H1 (cell line): ENCODE measurements at regions not wholly inside any gene's neighbourhood (a gene's known extent, or its start where the extent isn't known, plus 50 kb on each side); places are given as distances from the start of the nearest gene placed in this dataset.

ENCODE experiments used
- CTCF ChIA-PET: fragments of 300-600 bp; sonication (Branson Sonifier 250); formaldehyde crosslinking; loops from one replicate; lab custom pipeline; 2021; ENCODE audit not compliant: partially characterized antibody; lab: Charles Lee
- POLR2A ChIA-PET: fragments of 300-600 bp; sonication (Branson Sonifier 250); formaldehyde crosslinking; loops from one replicate; lab custom pipeline; 2021; ENCODE audit warnings: inconsistent platforms; ENCODE audit not compliant: partially characterized antibody; lab: Charles Lee
- DNase-seq, 2 experiments: peaks; one replicate each; pipeline versions ENCODE4 v3.0.0 to v3.0.0-alpha.2; 2010 to 2022; ENCODE audit warnings: low spot score in 2 of 2, low read depth in 1 of 2, mixed read lengths in 1 of 2
- FAIRE-seq: peaks from 2 replicates; lab custom pipeline; 2011; peaks lifted over from hg19 to GRCh38; lab: Jason Lieb, UNC
- H2AFZ ChIP-seq: 2 replicates; pipeline ENCODE4 v1.8.1; 2012; ENCODE audit warnings: low read length, inconsistent platforms
- H2AK5ac ChIP-seq: 2 replicates; pipeline ENCODE4 v1.6.1; 2013; ENCODE audit warnings: low read depth, low read length
- H2BK120ac ChIP-seq: replicated peaks from 2 replicates; pipeline ENCODE3; 2013; ENCODE audit warnings: low read depth, low read length, inconsistent platforms
- H2BK12ac ChIP-seq: 2 replicates; pipeline ENCODE4 v1.6.1; 2013; ENCODE audit warnings: low read depth, low read length
- H2BK15ac ChIP-seq: 2 replicates; pipeline ENCODE4 v1.6.1; 2013; ENCODE audit warnings: low read length
- H2BK20ac ChIP-seq: 2 replicates; pipeline ENCODE4 v1.6.1; 2013; ENCODE audit warnings: low read length
- H2BK5ac ChIP-seq: 2 replicates; pipeline ENCODE4 v1.6.1; 2013; ENCODE audit warnings: low read depth, low read length
- H3K14ac ChIP-seq: 2 replicates; pipeline ENCODE4 v1.6.1; 2013; ENCODE audit warnings: inconsistent platforms; ENCODE audit not compliant: insufficient read length
- H3K18ac ChIP-seq: 2 replicates; pipeline ENCODE4 v1.6.1; 2013; ENCODE audit warnings: low read length; ENCODE audit errors: extremely low read depth
- H3K23ac ChIP-seq: 2 replicates; pipeline ENCODE4 v1.6.1; 2013; ENCODE audit warnings: inconsistent platforms; ENCODE audit not compliant: insufficient read length
- H3K23me2 ChIP-seq: 2 replicates; pipeline ENCODE4 v1.6.1; 2013; ENCODE audit warnings: low read depth, low read length
- H3K27ac ChIP-seq: 2 replicates; pipeline ENCODE4 v1.6.1; 2011; ENCODE audit warnings: low read depth, low read length, inconsistent platforms
- H3K27me3 ChIP-seq, 4 experiments: replicated peaks in 1 of 4; 1 replicate in 1 of 4; 2 replicates in 3 of 4; pipeline versions ENCODE4 v1.6.1 to v1.8.1; 2011 to 2013; ENCODE audit warnings: low read length in 3 of 4, mild to moderate bottlenecking in 3 of 4, inconsistent platforms in 2 of 4, mixed read lengths in 2 of 4, moderate library complexity in 1 of 4; ENCODE audit not compliant: control insufficient read depth in 3 of 4, insufficient read depth in 3 of 4; ENCODE audit errors: extremely low read depth in 1 of 4
- H3K36me3 ChIP-seq, 4 experiments: 2 replicates each; pipeline versions ENCODE4 v1.6.1 to v1.8.1; 2011 to 2013; ENCODE audit warnings: mild to moderate bottlenecking in 4 of 4, low read length in 3 of 4, moderate library complexity in 2 of 4, control low read depth in 1 of 4, inconsistent platforms in 1 of 4; ENCODE audit not compliant: insufficient read depth in 4 of 4, control insufficient read depth in 2 of 4
- H3K4ac ChIP-seq: replicated peaks from 2 replicates; pipeline ENCODE3; 2013; ENCODE audit warnings: low read length, low read depth, mixed read lengths, inconsistent platforms; ENCODE audit not compliant: insufficient read length
- H3K4me1 ChIP-seq, 4 experiments: replicated peaks in 1 of 4; 1 replicate in 1 of 4; 2 replicates in 3 of 4; pipeline versions ENCODE4 v1.6.1 to v1.8.1; 2011 to 2013; ENCODE audit warnings: low read length in 3 of 4, inconsistent platforms in 2 of 4, mixed read lengths in 1 of 4; ENCODE audit not compliant: insufficient read depth in 4 of 4, control insufficient read depth in 3 of 4
- H3K4me2 ChIP-seq, 2 experiments: 2 replicates each; pipeline versions ENCODE4 v1.6.1 to v1.8.1; 2011 to 2013; ENCODE audit warnings: low read depth in 2 of 2, low read length in 2 of 2, control low read depth in 1 of 2, inconsistent platforms in 1 of 2, mild to moderate bottlenecking in 1 of 2; ENCODE audit not compliant: insufficient read depth in 1 of 2
- H3K4me3 ChIP-seq, 4 experiments: fragments of 200-600, 300-600 bp in 1 of 4; sonication (generic), shearing (Covaris generic), sonication (Bioruptor Twin) in 1 of 4; 2 replicates each; pipeline versions ENCODE4 v1.5.1 to v1.8.1; 2011 to 2016; ENCODE audit warnings: low read length in 4 of 4, low read depth in 3 of 4, control low read depth in 2 of 4, inconsistent platforms in 2 of 4, mild to moderate bottlenecking in 2 of 4, mixed read lengths in 1 of 4, moderate library complexity in 1 of 4; ENCODE audit not compliant: insufficient read depth in 2 of 4; ENCODE audit errors: extremely low read depth in 1 of 4
- H3K56ac ChIP-seq: replicated peaks from 2 replicates; pipeline ENCODE3; 2013; ENCODE audit warnings: low read depth, mild to moderate bottlenecking, mixed read lengths, low read length, inconsistent platforms; ENCODE audit not compliant: insufficient read length
- H3K79me1 ChIP-seq: 2 replicates; pipeline ENCODE4 v1.6.1; 2013; ENCODE audit warnings: low read depth, low read length, control low read depth
- H3K79me2 ChIP-seq, 2 experiments: 2 replicates each; pipeline versions ENCODE4 v1.6.1 to v1.8.1; 2012 to 2013; ENCODE audit warnings: low read length in 2 of 2, mild to moderate bottlenecking in 2 of 2, inconsistent platforms in 1 of 2; ENCODE audit not compliant: insufficient read depth in 2 of 2, control insufficient read depth in 1 of 2
- H3K9ac ChIP-seq, 4 experiments: replicated peaks in 1 of 4; 1 replicate in 1 of 4; 2 replicates in 3 of 4; pipeline versions ENCODE4 v1.6.1 to v1.8.1; 2011 to 2013; ENCODE audit warnings: low read depth in 3 of 4, low read length in 3 of 4, control low read depth in 2 of 4, mild to moderate bottlenecking in 2 of 4, moderate library complexity in 2 of 4, inconsistent platforms in 1 of 4; ENCODE audit errors: extremely low read depth in 1 of 4
- H3K9me3 ChIP-seq, 2 experiments: 2 replicates each; pipeline versions ENCODE4 v1.6.1 to v1.8.1; 2012 to 2013; ENCODE audit warnings: mild to moderate bottlenecking in 2 of 2, moderate library complexity in 2 of 2, control low read depth in 1 of 2, inconsistent platforms in 1 of 2, low read depth in 1 of 2, low read length in 1 of 2, mixed read lengths in 1 of 2; ENCODE audit not compliant: insufficient read depth in 2 of 2
- H4K20me1 ChIP-seq, 2 experiments: replicated peaks in 1 of 2; 2 replicates each; pipeline versions ENCODE3 to v1.8.1; 2011 to 2013; ENCODE audit warnings: inconsistent platforms in 2 of 2, low read length in 2 of 2, mild to moderate bottlenecking in 1 of 2; ENCODE audit not compliant: insufficient read depth in 2 of 2, control insufficient read depth in 1 of 2
- H4K5ac ChIP-seq: 2 replicates; pipeline ENCODE4 v1.6.1; 2013; ENCODE audit warnings: low read length, low read depth, mixed read lengths, inconsistent platforms; ENCODE audit not compliant: insufficient read length
- H4K8ac ChIP-seq: 2 replicates; pipeline ENCODE4 v1.8.0; 2013; ENCODE audit warnings: mild to moderate bottlenecking, moderate library complexity, low read length, inconsistent platforms; ENCODE audit not compliant: insufficient read depth; ENCODE audit errors: extremely low read depth
- H4K91ac ChIP-seq: replicated peaks from 2 replicates; pipeline ENCODE3; 2013; ENCODE audit warnings: low read length, mixed read lengths, inconsistent platforms; ENCODE audit not compliant: insufficient read length
- SIN3A ChIP-seq, 2 experiments: IDR thresholded peaks in 1 of 2; conservative IDR thresholded peaks in 1 of 2; 2 replicates each; pipeline ENCODE4 v1.6.1; 2011 to 2012; ENCODE audit warnings: low read length in 2 of 2, improper control_type of control experiment in 1 of 2, low read depth in 1 of 2, mild to moderate bottlenecking in 1 of 2
- SRF ChIP-seq: IDR thresholded peaks from 2 replicates; pipeline ENCODE4 v1.6.1; 2011; ENCODE audit warnings: mild to moderate bottlenecking, low read depth, low read length, moderate library complexity
- SUZ12 ChIP-seq: fragments of 200-600 bp; sonication (generic); IDR thresholded peaks from 2 replicates; pipeline ENCODE4 v1.6.1; 2012; ENCODE audit warnings: mild to moderate bottlenecking, inconsistent platforms, low read length, moderate library complexity, mixed read lengths
- WGBS, 2 experiments: shearing (Covaris generic) in 1 of 2; methylation state at CpG; one replicate each; pipeline versions ENCODE4 v1.1.6 to v1.1.7; 2013 to 2015; ENCODE audit warnings: low lambda C conversion rate in 2 of 2, mixed read lengths in 2 of 2, inconsistent platforms in 1 of 2, low coverage in 1 of 2, missing lambda C conversion rate in 1 of 2; ENCODE audit not compliant: insufficient replicate concordance in 2 of 2, insufficient coverage in 1 of 2, insufficient read length in 1 of 2; ENCODE audit errors: extremely low coverage in 1 of 2, missing lambda C conversion rate in 1 of 2; 5-methylcytosine and 5-hydroxymethylcytosine counted together

GRCh38 chr16:35733971-35734702, 2274.7 kb downstream of the TP53TG3F start:
- Histone ChIP-seq H3K79me1 (no peaks in the 10 kb centered on the region), H3K23ac (no peak overlapping the region), H4K20me1 (no peaks in the 10 kb centered on the region), H2BK15ac (no peak overlapping the region), H3K4me1 (no peaks in the 10 kb centered on the region), H4K8ac (no peak overlapping the region), H3K36me3 (peaks cover 0 to 3% (median 0%) of the 10 kb centered on the region in 4 experiments; a peak in 1 of 8 replicates), H3K4ac (no peak overlapping the region), H2AFZ (no peak overlapping the region), H3K14ac (no peak overlapping the region), H3K4me2 (no peak overlapping the region), H3K4me3 (no peak overlapping the region), H2BK20ac (no peak overlapping the region), H3K9me3 (peaks cover 44 to 97% of the 10 kb centered on the region in 2 experiments), H4K91ac (no peak overlapping the region), H2BK5ac (no peak overlapping the region), H3K56ac (no peak overlapping the region), H3K27me3 (no peaks in the 10 kb centered on the region), H3K79me2 (no peaks in the 10 kb centered on the region), H3K27ac (no peak overlapping the region), H2AK5ac (no peak overlapping the region), H2BK120ac (no peak overlapping the region), H3K9ac (no peak overlapping the region), H3K23me2 (no peaks in the 10 kb centered on the region), H2BK12ac (no peak overlapping the region), H4K5ac (no peak overlapping the region), H3K18ac (no peak overlapping the region)
- ChIA-PET CTCF (no interaction called here), POLR2A (no interaction called here)
- WGBS, 2 experiments: 85% methylated on average over 16 of the region's 18 CpGs; no CpG with 5 or more reads in 1 of the 2 experiments
- no peak for FAIRE-seq
- no peak for DNase-seq
- TF ChIP-seq SIN3A (conservative IDR thresholded peaks at IDR 0.05 in 1 of 2, IDR thresholded peaks at IDR 0.05 in 1 of 2; ENCODE audit: low read depth in 1 of 2, low read length in 2 of 2): no peak
- no peak for TF ChIP-seq SRF
- no peak for TF ChIP-seq SUZ12
